AG04449 (cell line): ENCODE measurements at regions not wholly inside any gene's neighbourhood (a gene's known extent, or its start where the extent isn't known, plus 50 kb on each side); places are given as distances from the start of the nearest gene placed in this dataset.

ENCODE experiments used
- CTCF ChIA-PET: fragments of 350-600 bp; formaldehyde crosslinking; extraction: SDS; loops from one replicate; lab custom pipeline; 2021; ENCODE audit warnings: antibody characterized with exemption; lab: Yijun Ruan, JAX
- POLR2A ChIA-PET: fragments of 400-600, 350-600 bp; formaldehyde crosslinking; extraction: SDS; loops from one replicate; lab custom pipeline; 2020; ENCODE audit warnings: antibody characterized with exemption, inconsistent platforms; lab: Yijun Ruan, JAX
- DNase-seq: peaks from one replicate; pipeline ENCODE4 v3.0.0-alpha.2; 2010; ENCODE audit warnings: low read depth, low spot score
- H3K4me3 ChIP-seq: 2 replicates; pipeline ENCODE4 v1.5.1; 2011; ENCODE audit warnings: low read depth, mild to moderate bottlenecking, control low read depth, low read length
- TF ChIP-seq, protein P1 (sequence below): IDR thresholded peaks from one replicate; pipeline ENCODE4 v1.5.1; 2011; ENCODE audit warnings: mild to moderate bottlenecking, moderate library complexity, low read length, control low read depth, inconsistent platforms; ENCODE audit not compliant: insufficient read depth; ENCODE audit errors: missing control alignments

DNA sequence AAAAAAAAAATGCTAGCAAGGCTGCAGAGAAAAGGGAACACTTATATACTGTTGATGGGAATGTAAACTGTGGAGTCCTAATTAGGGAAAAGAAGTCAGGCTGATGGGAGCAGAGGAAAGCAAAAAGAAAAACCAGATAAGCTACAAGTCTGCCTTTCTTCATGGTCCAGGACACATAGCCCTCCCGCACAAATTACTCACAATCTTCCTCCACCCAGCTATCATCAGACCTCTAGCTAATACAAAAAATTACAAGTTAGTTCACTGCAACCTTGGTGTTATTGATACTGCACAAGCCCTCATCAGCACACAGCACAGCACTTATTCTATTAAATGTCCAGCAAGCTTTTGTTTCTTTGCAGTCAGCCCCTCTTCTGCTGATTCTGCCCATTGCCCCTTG is 186.0 kb upstream of the ADRA1B start:
- H3K4me3 ChIP-seq = no peak overlapping the region
- ChIA-PET POLR2A (no interaction called here), CTCF (no interaction called here)
- DNase-seq = no peak
- TF ChIP-seq, protein P1, sequence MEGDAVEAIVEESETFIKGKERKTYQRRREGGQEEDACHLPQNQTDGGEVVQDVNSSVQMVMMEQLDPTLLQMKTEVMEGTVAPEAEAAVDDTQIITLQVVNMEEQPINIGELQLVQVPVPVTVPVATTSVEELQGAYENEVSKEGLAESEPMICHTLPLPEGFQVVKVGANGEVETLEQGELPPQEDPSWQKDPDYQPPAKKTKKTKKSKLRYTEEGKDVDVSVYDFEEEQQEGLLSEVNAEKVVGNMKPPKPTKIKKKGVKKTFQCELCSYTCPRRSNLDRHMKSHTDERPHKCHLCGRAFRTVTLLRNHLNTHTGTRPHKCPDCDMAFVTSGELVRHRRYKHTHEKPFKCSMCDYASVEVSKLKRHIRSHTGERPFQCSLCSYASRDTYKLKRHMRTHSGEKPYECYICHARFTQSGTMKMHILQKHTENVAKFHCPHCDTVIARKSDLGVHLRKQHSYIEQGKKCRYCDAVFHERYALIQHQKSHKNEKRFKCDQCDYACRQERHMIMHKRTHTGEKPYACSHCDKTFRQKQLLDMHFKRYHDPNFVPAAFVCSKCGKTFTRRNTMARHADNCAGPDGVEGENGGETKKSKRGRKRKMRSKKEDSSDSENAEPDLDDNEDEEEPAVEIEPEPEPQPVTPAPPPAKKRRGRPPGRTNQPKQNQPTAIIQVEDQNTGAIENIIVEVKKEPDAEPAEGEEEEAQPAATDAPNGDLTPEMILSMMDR = no peak

DNA sequence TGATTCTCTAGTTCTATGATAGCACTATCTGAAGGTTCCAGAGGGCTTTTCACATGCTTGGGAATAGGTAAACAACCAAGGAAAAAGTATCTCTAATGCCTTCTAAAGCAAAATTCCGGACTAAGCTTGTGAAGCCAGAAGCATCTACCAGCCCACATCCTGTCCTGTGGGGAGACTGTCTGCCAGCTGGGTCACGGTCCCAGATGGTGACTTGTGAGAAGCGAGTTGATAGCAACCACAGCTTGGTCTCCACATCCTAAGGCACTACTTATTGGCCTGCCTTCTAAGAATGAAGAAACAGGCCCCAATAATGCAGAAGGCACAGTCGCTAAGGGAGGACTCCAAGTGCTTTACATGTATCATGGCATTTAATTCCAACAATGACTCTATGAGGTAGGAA is 184.1 kb upstream of the ADRA1B start:
- DNase-seq = no peak

DNA sequence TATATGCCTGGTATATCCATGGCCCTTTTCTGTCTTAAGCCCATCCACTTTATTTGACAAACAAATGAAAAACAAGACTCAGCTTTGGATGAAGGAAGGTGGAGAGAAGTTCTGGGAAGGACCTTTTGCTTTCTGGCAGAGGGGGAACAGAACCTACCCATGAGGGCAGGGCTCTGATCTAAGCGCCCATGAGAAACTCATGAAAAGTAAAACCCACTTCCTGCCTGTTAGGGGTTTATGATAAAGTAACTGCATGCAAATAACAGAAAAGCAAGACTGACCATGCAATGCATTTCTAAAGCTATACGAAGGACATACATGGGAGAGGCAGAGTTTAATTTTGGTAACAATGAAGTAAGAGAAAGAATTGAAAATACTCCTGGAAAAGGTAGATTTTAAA is 181.9 kb upstream of the ADRA1B start:
- no peak overlapping the region for H3K4me3 ChIP-seq
- no peak for DNase-seq
- CTCF ChIA-PET = interaction anchor here (0.8 to 2.1 kb wide), 2 partner anchors 8 to 236 kb away, joined by 3 to 4 read pairs; no protein-coding TSS in a partner anchor
- POLR2A ChIA-PET = no interaction called here
- TF ChIP-seq, protein P1 = no peak

More for the DNA sequence above, 184.1 kb upstream of the ADRA1B start:
- ChIA-PET CTCF (interaction anchor here (1.3 kb wide), 1 partner anchor 21 kb away, joined by 3 read pairs; no protein-coding TSS in a partner anchor), POLR2A (no interaction called here)
- H3K4me3 ChIP-seq = no peak overlapping the region
- TF ChIP-seq, protein P1 = no peak

DNA sequence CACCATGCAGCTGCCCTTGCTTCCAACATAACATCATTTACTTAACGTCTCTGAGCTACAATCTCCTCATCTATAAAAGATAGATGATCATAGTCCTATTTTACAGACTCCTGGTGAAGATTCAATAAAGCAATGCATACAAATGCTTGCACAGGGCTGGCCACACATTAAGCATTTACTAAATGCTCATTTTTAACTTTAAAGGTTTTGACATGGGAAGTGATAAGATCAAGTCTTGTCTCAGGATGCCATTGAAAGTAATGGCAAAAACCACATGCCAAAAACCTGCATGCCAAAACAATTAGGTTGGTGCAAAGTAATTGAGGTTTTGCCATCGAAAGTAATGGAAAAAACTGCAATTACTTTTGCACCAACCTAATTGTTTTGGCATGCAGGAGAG is 181.2 kb upstream of the ADRA1B start:
- ChIA-PET POLR2A (no interaction called here), CTCF (interaction anchor here (1.0 to 2.1 kb wide), 2 partner anchors 9 to 17 kb away, joined by 3 to 4 read pairs; no protein-coding TSS in a partner anchor)
- TF ChIP-seq, protein P1 = no peak
- no peak overlapping the region for H3K4me3 ChIP-seq
- no peak for DNase-seq

DNA sequence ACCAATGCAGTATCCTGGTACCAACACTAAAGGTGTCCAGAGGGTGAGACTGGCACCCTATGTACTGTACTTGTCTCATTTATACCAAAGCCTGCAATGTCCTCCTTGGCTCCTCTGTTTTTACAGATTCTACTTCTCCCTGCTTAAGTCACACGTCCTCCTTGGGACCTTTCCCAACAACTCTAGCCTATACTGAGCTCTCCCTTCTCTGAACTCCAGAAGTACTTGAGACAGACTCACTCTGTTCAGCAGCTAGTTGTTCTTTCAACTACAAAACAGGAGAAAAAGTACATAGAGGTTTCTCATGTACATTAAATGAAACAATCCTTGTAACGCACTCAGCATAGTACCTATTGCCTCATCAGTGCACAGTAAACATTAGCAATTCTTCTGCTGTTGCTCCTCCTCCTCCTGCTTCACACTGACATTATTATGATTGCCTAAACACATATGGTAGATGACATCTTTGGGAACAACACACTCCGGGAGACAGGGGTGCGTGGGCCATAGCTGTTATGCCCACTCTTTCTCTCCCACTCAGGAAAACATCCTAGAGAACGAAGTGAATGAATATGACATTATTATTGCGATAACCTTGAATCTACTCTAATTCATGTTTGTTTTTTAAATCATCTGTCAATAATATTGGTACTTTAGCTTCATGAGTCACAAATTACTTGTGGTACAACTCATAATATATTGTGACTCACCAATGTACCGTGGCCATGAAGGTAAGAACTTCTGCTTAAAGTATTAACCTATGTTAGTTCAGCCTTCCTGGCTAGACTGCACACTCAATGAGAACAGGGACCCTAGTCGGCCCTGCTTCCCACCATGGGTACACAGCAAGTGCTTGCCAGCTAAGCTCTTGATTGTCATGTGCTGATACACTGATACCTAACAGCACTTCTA is 180.3 kb upstream of the ADRA1B start:
- CTCF ChIA-PET = interaction anchor here (1.0 to 2.1 kb wide), 3 partner anchors 10 to 181 kb away, joined by 3 to 4 read pairs (median 3); partner anchors contain the start of gene ADRA1B
- H3K4me3 ChIP-seq = no peak overlapping the region
- POLR2A ChIA-PET = no interaction called here
- TF ChIP-seq, protein P1 = no peak
- no peak for DNase-seq

DNA sequence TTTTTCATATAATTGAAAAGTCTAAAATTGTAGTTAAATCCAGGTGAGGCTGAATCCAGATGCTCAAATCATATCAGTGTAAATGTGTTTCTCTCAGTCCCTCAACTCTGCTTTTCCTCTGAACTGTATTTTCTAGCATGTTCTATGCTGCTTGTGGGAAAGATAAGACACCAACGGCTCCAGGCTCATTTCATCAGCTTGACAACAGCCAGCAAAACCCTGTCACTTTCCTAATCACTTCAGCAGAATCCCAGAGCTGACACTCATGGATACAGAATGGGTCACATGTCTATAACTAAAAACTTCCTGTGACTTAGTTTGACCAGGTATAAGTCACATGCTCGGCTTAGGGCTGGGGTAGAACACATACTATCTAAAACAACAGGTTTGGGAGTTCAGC is 179.4 kb upstream of the ADRA1B start:
- ChIA-PET CTCF (no interaction called here), POLR2A (no interaction called here)
- no peak overlapping the region for H3K4me3 ChIP-seq
- TF ChIP-seq, protein P1 = no peak
- DNase-seq = no peak
